ENCODE measurements at regions not wholly inside any gene's neighbourhood (a gene's known extent, or its start where the extent isn't known, plus 50 kb on each side); places are given as distances from the start of the nearest gene placed in this dataset.

- TF ChIP-seq POLR2AphosphoS5 (IDR thresholded peaks at IDR 0.05) (no peak), POLR2A (IDR thresholded peaks at IDR 0.05) (no peak)
- TF ChIP-seq, protein P1, sequence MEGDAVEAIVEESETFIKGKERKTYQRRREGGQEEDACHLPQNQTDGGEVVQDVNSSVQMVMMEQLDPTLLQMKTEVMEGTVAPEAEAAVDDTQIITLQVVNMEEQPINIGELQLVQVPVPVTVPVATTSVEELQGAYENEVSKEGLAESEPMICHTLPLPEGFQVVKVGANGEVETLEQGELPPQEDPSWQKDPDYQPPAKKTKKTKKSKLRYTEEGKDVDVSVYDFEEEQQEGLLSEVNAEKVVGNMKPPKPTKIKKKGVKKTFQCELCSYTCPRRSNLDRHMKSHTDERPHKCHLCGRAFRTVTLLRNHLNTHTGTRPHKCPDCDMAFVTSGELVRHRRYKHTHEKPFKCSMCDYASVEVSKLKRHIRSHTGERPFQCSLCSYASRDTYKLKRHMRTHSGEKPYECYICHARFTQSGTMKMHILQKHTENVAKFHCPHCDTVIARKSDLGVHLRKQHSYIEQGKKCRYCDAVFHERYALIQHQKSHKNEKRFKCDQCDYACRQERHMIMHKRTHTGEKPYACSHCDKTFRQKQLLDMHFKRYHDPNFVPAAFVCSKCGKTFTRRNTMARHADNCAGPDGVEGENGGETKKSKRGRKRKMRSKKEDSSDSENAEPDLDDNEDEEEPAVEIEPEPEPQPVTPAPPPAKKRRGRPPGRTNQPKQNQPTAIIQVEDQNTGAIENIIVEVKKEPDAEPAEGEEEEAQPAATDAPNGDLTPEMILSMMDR (IDR thresholded peaks at IDR 0.05 in 8 of 11, conservative IDR thresholded peaks at IDR 0.05 in 3 of 11), result no peak
- DNase-seq, result no peak
- Histone ChIP-seq H3K27me3 (replicated peaks in 1 of 7) (no peaks in the 10 kb centered on the region), H3K9me3 (no peaks in the 10 kb centered on the region), H3K4me1 (no peaks in the 10 kb centered on the region), H3K27ac (no peak overlapping the region), H3K36me3 (no peaks in the 10 kb centered on the region), H3K4me3 (no peak overlapping the region)
- WGBS, 5 donors, result 81 to 100% (median 96%) methylated on average over 1 of the region's 1 CpG
- intact Hi-C loops (cut with DNase I; ENCODE audit: low total_unique reads), result no loop called here
Measured at GRCh38 chr5:57828221-57828620, 345.6 kb upstream of the ACTBL2 start.

GRCh38 chr5:57825031-57825686, 342.5 kb upstream of the ACTBL2 start:
- H3K9me3 ChIP-seq, result peaks cover 0 to 19% (median 9%) of the 10 kb centered on the region in 8 donors
- H3K4me3 ChIP-seq, result no peak overlapping the region
- no peak for DNase-seq
- TF ChIP-seq POLR2AphosphoS5 (IDR thresholded peaks at IDR 0.05) (no peak), POLR2A (IDR thresholded peaks at IDR 0.05) (no peak)
- TF ChIP-seq, protein P1 (IDR thresholded peaks at IDR 0.05 in 8 of 11, conservative IDR thresholded peaks at IDR 0.05 in 3 of 11), result no peak
- no peaks in the 10 kb centered on the region for H3K4me1 ChIP-seq
- no peaks in the 10 kb centered on the region for H3K27me3 ChIP-seq (replicated peaks in 1 of 7)
- H3K27ac ChIP-seq, result no peak overlapping the region
- intact Hi-C loops (cut with DNase I; ENCODE audit: low total_unique reads), result no loop called here
- WGBS, 5 donors, result 75 to 93% (median 83%) methylated on average over 3 of the region's 3 CpGs
- no peaks in the 10 kb centered on the region for H3K36me3 ChIP-seq

GRCh38 chr5:57824623-57825022, 342.0 kb upstream of the ACTBL2 start:
- WGBS, 5 donors, result 63 to 86% (median 83%) methylated on average over 2 of the region's 2 CpGs
- DNase-seq, result no peak
- H3K4me1 ChIP-seq, result no peaks in the 10 kb centered on the region
- intact Hi-C loops (cut with DNase I; ENCODE audit: low total_unique reads), result no loop called here
- TF ChIP-seq POLR2AphosphoS5 (IDR thresholded peaks at IDR 0.05), result no peak
- TF ChIP-seq POLR2A (IDR thresholded peaks at IDR 0.05), result no peak
- TF ChIP-seq, protein P1 (IDR thresholded peaks at IDR 0.05 in 8 of 11, conservative IDR thresholded peaks at IDR 0.05 in 3 of 11), result no peak
- peaks cover 0 to 23% (median 12%) of the 10 kb centered on the region in 8 donors for H3K9me3 ChIP-seq
- H3K36me3 ChIP-seq, result no peaks in the 10 kb centered on the region
- no peak overlapping the region for H3K27ac ChIP-seq
- H3K4me3 ChIP-seq, result no peak overlapping the region
- no peaks in the 10 kb centered on the region for H3K27me3 ChIP-seq (replicated peaks in 1 of 7)

DNA sequence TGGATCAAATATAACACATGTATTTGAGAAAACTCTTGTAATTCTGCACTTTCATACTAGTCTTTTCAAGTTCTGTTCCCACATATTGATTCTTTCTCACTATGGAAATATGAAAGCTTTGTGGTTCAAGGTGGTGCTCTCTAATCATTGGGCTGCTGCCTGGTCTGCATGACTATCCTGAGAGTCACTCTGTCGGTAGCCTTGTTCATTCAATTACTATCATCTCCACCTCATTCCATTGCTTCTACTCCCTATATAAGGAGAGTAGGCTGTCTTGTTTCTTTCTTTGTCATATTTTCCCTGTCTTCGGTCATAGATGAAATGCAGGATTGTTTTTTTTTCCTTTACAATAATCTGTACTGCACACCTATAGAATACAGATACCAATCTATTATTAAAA, 341.4 kb upstream of the ACTBL2 start:
- Histone ChIP-seq H3K36me3 (no peaks in the 10 kb centered on the region), H3K27me3 (replicated peaks in 1 of 7) (no peaks in the 10 kb centered on the region), H3K4me1 (no peaks in the 10 kb centered on the region), H3K9me3 (peaks cover 0 to 23% (median 12%) of the 10 kb centered on the region in 8 donors), H3K27ac (no peak overlapping the region), H3K4me3 (no peak overlapping the region)
- no peak for DNase-seq
- intact Hi-C loops (cut with DNase I; ENCODE audit: low total_unique reads), result no loop called here
- 86 to 99% (median 93%) methylated on average over 2 of the region's 2 CpGs for whole genome bisulfite sequencing, 5 donors
- TF ChIP-seq POLR2AphosphoS5 (IDR thresholded peaks at IDR 0.05), result no peak
- TF ChIP-seq, protein P1 (IDR thresholded peaks at IDR 0.05 in 8 of 11, conservative IDR thresholded peaks at IDR 0.05 in 3 of 11), result no peak
- no peak for TF ChIP-seq POLR2A (IDR thresholded peaks at IDR 0.05)

Measured in spleen (tissue), 11 donors.